OCI-LY7 (cell line): ENCODE measurements at regions not wholly inside any gene's neighbourhood (a gene's known extent, or its start where the extent isn't known, plus 50 kb on each side); places are given as distances from the start of the nearest gene placed in this dataset.

ENCODE experiments used
- BruUV-seq: library from RNA; stranded (reverse); fragments of 400-500 nt; replicated peaks from 2 replicates; lab custom pipeline; 2021; lab: Mats Ljungman, UMichigan
- CTCF ChIA-PET: fragments of 300-600 bp; sonication (Branson Sonifier 250); formaldehyde crosslinking; loops from one replicate; lab custom pipeline; 2022; ENCODE audit warnings: antibody characterized with exemption; ENCODE audit not compliant: unreplicated experiment; lab: Charles Lee
- POLR2A ChIA-PET: fragments of 300-600 bp; sonication (Branson Sonifier 250); formaldehyde crosslinking; loops from one replicate; lab custom pipeline; 2022; ENCODE audit warnings: antibody characterized with exemption; lab: Charles Lee
- DNase-seq: peaks from one replicate; pipeline ENCODE4 v3.0.0-alpha.2; 2015; ENCODE audit warnings: low spot score
- H2AFZ ChIP-seq: fragments of 200-600 bp; sonication (generic), shearing (Covaris generic); 2 replicates; pipeline ENCODE4 v1.6.1; 2014; ENCODE audit warnings: mild to moderate bottlenecking, antibody characterized with exemption, low read length, moderate library complexity
- H3K27ac ChIP-seq: fragments of 200-600 bp; sonication (generic); 2 replicates; pipeline ENCODE4 v1.5.1; 2014; ENCODE audit warnings: mixed run types, low read depth, mild to moderate bottlenecking, moderate library complexity, low read length, inconsistent platforms; ENCODE audit not compliant: poor library complexity, severe bottlenecking
- H3K36me3 ChIP-seq: fragments of 200-600 bp; sonication (generic); 2 replicates; pipeline ENCODE4 v1.6.1; 2014; ENCODE audit warnings: mild to moderate bottlenecking, antibody characterized with exemption, low read length, moderate library complexity, mixed read lengths; ENCODE audit not compliant: insufficient read depth
- H3K4me1 ChIP-seq: fragments of 200-600 bp; sonication (generic); 2 replicates; pipeline ENCODE4 v1.5.1; 2014; ENCODE audit warnings: mild to moderate bottlenecking, low read length; ENCODE audit not compliant: insufficient read depth, poor library complexity, severe bottlenecking
- H3K4me2 ChIP-seq: fragments of 200-600 bp; sonication (generic); 2 replicates; pipeline ENCODE4 v1.6.1; 2014; ENCODE audit warnings: mild to moderate bottlenecking, low read length
- H3K4me3 ChIP-seq: fragments of 200-600 bp; sonication (generic); 2 replicates; pipeline ENCODE4 v1.5.1; 2014; ENCODE audit warnings: mild to moderate bottlenecking, low read depth, low read length; ENCODE audit not compliant: poor library complexity, severe bottlenecking
- H3K79me2 ChIP-seq: fragments of 200-600 bp; sonication (generic); 2 replicates; pipeline ENCODE4 v1.6.1; 2016; ENCODE audit warnings: low read depth, mild to moderate bottlenecking, low read length, moderate library complexity, mixed read lengths; ENCODE audit not compliant: insufficient read depth
- H3K9me2 ChIP-seq: fragments of 200-600 bp; sonication (generic); 2 replicates; pipeline ENCODE4 v1.6.1; 2016; ENCODE audit warnings: mild to moderate bottlenecking, low read length, mixed read lengths; ENCODE audit not compliant: insufficient read depth
- H3K9me3 ChIP-seq: fragments of 200-600 bp; sonication (generic); 2 replicates; pipeline ENCODE4 v1.6.1; 2014; ENCODE audit warnings: mild to moderate bottlenecking, mixed run types, low read length, mixed read lengths
- H4K20me1 ChIP-seq: fragments of 200-600 bp; sonication (generic); 2 replicates; pipeline ENCODE4 v1.6.1; 2014; ENCODE audit warnings: mild to moderate bottlenecking, antibody characterized with exemption, low read length, moderate library complexity, mixed read lengths; ENCODE audit not compliant: insufficient read depth
- CTCF ChIP-seq: fragments of 200-600 bp; sonication (generic); conservative IDR thresholded peaks from 2 replicates; pipeline ENCODE4 v1.5.1; 2014; ENCODE audit warnings: mild to moderate bottlenecking, antibody characterized with exemption, low read length, moderate library complexity, mixed read lengths
- EZH2phosphoT487 ChIP-seq: fragments of 200-600 bp; sonication (generic); IDR thresholded peaks from 2 replicates; pipeline ENCODE4 v1.6.1; 2018; ENCODE audit warnings: low read depth, borderline replicate concordance, mild to moderate bottlenecking, mixed run types, antibody characterized with exemption, low read length, moderate library complexity, mixed read lengths
- intact Hi-C: fragments of 100-400 bp; cut with micrococcal nuclease; formaldehyde crosslinking; loops from one replicate; pipeline ENCODE4 v1.10.0; 2022; ENCODE audit not compliant: unreplicated experiment

- H3K27ac ChIP-seq = no peak overlapping the region
Observed at GRCh38 chr2:181152701-181153100, 172.3 kb downstream of the UBE2E3 start.

GRCh38 chr2:181153886-181154285 lies 173.5 kb downstream of the UBE2E3 start:
- no peak for DNase-seq
- ChIA-PET CTCF (no interaction called here), POLR2A (interaction anchor here (1.0 to 1.5 kb wide), 2 partner anchors 14 to 29 kb away, joined by 3 read pairs; no protein-coding TSS in a partner anchor)
- Histone ChIP-seq H3K4me2 (no peak overlapping the region), H3K79me2 (no peaks in the 10 kb centered on the region), H4K20me1 (no peaks in the 10 kb centered on the region), H3K36me3 (no peaks in the 10 kb centered on the region), H3K27ac (no peak overlapping the region), H3K4me1 (no peaks in the 10 kb centered on the region), H3K9me3 (no peaks in the 10 kb centered on the region), H3K9me2 (no peaks in the 10 kb centered on the region), H3K4me3 (no peak overlapping the region), H2AFZ (no peak overlapping the region)
- intact Hi-C loops = no loop called here
- no TSS peak for BruUV-seq
- TF ChIP-seq EZH2phosphoT487 (no peak), CTCF (no peak)

More at GRCh38 chr2:181152701-181153100, 172.3 kb downstream of the UBE2E3 start:
- Histone ChIP-seq H3K4me2 (no peak overlapping the region), H4K20me1 (no peaks in the 10 kb centered on the region), H3K79me2 (no peaks in the 10 kb centered on the region), H3K9me2 (no peaks in the 10 kb centered on the region), H3K4me1 (no peaks in the 10 kb centered on the region), H3K9me3 (no peaks in the 10 kb centered on the region), H3K4me3 (no peak overlapping the region), H3K36me3 (no peaks in the 10 kb centered on the region), H2AFZ (no peak overlapping the region)
- no peak for TF ChIP-seq EZH2phosphoT487
- TF ChIP-seq CTCF = no peak
- intact Hi-C loops = no loop called here
- ChIA-PET POLR2A (interaction anchor here (1.0 to 1.5 kb wide), 2 partner anchors 12 to 28 kb away, joined by 3 read pairs; no protein-coding TSS in a partner anchor), CTCF (no interaction called here)
- DNase-seq = no peak
- BruUV-seq = no TSS peak

- H3K4me2 ChIP-seq = no peak overlapping the region
- intact Hi-C loops = no loop called here
- H3K4me3 ChIP-seq = no peak overlapping the region
- no peaks in the 10 kb centered on the region for H4K20me1 ChIP-seq
- POLR2A ChIA-PET = no interaction called here
- no peak overlapping the region for H2AFZ ChIP-seq
- no peak overlapping the region for H3K27ac ChIP-seq
- no peak for TF ChIP-seq EZH2phosphoT487
- no peak for TF ChIP-seq CTCF
- no peaks in the 10 kb centered on the region for H3K36me3 ChIP-seq
- CTCF ChIA-PET = no interaction called here
- no peaks in the 10 kb centered on the region for H3K9me3 ChIP-seq
- no peaks in the 10 kb centered on the region for H3K79me2 ChIP-seq
- BruUV-seq = no TSS peak
- no peaks in the 10 kb centered on the region for H3K4me1 ChIP-seq
- DNase-seq = no peak
- H3K9me2 ChIP-seq = no peaks in the 10 kb centered on the region
Observed at GRCh38 chr2:181157326-181157725, 176.9 kb downstream of the UBE2E3 start.
